ENCODE measurements at regions not wholly inside any gene's neighbourhood (a gene's known extent, or its start where the extent isn't known, plus 50 kb on each side); places are given as distances from the start of the nearest gene placed in this dataset.

DNA sequence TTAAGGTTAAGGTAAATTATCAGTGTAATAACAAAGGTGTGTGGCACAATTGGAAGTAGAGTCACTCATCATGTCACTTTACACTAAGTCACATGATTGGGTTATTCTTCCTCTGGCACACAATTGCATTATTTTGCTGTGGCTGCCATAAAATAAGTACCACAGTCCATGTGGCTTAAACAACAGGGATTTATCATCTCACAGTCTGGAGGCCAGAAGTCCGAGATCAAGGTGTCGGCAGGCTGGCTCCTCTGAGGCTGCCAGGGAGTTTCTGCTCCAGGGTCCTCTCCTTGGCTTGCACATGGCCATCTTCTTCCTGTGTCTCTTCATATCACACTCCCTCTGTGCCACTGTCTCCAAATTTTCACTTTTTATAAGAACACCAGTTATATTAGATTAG lies 421.2 kb downstream of the CMPK2 start:
- TF ChIP-seq, protein P1, sequence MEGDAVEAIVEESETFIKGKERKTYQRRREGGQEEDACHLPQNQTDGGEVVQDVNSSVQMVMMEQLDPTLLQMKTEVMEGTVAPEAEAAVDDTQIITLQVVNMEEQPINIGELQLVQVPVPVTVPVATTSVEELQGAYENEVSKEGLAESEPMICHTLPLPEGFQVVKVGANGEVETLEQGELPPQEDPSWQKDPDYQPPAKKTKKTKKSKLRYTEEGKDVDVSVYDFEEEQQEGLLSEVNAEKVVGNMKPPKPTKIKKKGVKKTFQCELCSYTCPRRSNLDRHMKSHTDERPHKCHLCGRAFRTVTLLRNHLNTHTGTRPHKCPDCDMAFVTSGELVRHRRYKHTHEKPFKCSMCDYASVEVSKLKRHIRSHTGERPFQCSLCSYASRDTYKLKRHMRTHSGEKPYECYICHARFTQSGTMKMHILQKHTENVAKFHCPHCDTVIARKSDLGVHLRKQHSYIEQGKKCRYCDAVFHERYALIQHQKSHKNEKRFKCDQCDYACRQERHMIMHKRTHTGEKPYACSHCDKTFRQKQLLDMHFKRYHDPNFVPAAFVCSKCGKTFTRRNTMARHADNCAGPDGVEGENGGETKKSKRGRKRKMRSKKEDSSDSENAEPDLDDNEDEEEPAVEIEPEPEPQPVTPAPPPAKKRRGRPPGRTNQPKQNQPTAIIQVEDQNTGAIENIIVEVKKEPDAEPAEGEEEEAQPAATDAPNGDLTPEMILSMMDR (conservative IDR thresholded peaks at IDR 0.05; ENCODE audit: low read length): no peak
- no peak for TF ChIP-seq EZH2phosphoT487 (IDR thresholded peaks at IDR 0.05; ENCODE audit: borderline replicate concordance)

Measured in Loucy (cell line).